Kidney (tissue), 13 donors: ENCODE measurements at regions not wholly inside any gene's neighbourhood (a gene's known extent, or its start where the extent isn't known, plus 50 kb on each side); places are given as distances from the start of the nearest gene placed in this dataset.

Experiments
- DNase-seq, 5 donors: peaks; one replicate each; pipeline ENCODE4 v3.0.0-alpha.2; 2013 to 2020
- FAIRE-seq: peaks from 2 replicates; lab custom pipeline; 2012; peaks lifted over from hg19 to GRCh38; lab: Jason Lieb, UNC
- H3K27ac ChIP-seq, 2 donors: one replicate each; pipeline ENCODE4 v1.7.0; 2013; ENCODE audit warnings: low read depth in 2 of 2, low read length in 2 of 2, inconsistent platforms in 1 of 2
- H3K27me3 ChIP-seq: one replicate; pipeline ENCODE4 v1.7.1; 2013; ENCODE audit warnings: low read length, inconsistent platforms; ENCODE audit not compliant: control insufficient read depth, insufficient read depth
- H3K36me3 ChIP-seq, 3 donors: one replicate each; pipeline versions ENCODE4 v1.7.0 to v1.7.1; 2013; ENCODE audit warnings: low read length in 3 of 3, control low read depth in 1 of 3, inconsistent platforms in 1 of 3; ENCODE audit not compliant: insufficient read depth in 3 of 3, control insufficient read depth in 2 of 3
- H3K4me1 ChIP-seq, 3 donors: one replicate each; pipeline versions ENCODE4 v1.7.0 to v1.7.1; 2013; ENCODE audit warnings: low read length in 3 of 3, inconsistent platforms in 1 of 3, low read depth in 1 of 3; ENCODE audit not compliant: control insufficient read depth in 2 of 3, insufficient read depth in 2 of 3
- H3K4me3 ChIP-seq, 3 donors: one replicate each; pipeline versions ENCODE4 v1.7.0 to v1.8.1; 2013; ENCODE audit warnings: low read length in 3 of 3, control low read depth in 1 of 3, inconsistent platforms in 1 of 3
- H3K9ac ChIP-seq, 3 donors: one replicate each; pipeline versions ENCODE4 v1.7.0 to v1.7.1; 2013; ENCODE audit warnings: low read length in 3 of 3, control low read depth in 1 of 3, inconsistent platforms in 1 of 3
- H3K9me3 ChIP-seq, 3 donors: one replicate each; pipeline versions ENCODE4 v1.7.0 to v1.7.1; 2013; ENCODE audit warnings: low read length in 3 of 3, control low read depth in 1 of 3, inconsistent platforms in 1 of 3; ENCODE audit not compliant: control insufficient read depth in 2 of 3, insufficient read depth in 1 of 3
- intact Hi-C: fragments of 100-400 bp; cut with DNase I; formaldehyde crosslinking; loops from one replicate; pipeline ENCODE4 v1.11.1; 2022
- TF ChIP-seq, protein P1 (sequence below): IDR thresholded peaks from 3 replicates; pipeline ENCODE4 v1.5.1; 2012; ENCODE audit warnings: mild to moderate bottlenecking, moderate library complexity, borderline replicate concordance; ENCODE audit not compliant: insufficient read depth; ENCODE audit errors: extremely low read depth
- donor health status: control.
- donor health status: control.
- donor health status: control.
- donor health status: control.
- donor health status: control.
- donor health status: DM: yes; HTN: yes; CAD: no.
- donor health status: Normal renal cell carcinoma (clear cell type).

DNA sequence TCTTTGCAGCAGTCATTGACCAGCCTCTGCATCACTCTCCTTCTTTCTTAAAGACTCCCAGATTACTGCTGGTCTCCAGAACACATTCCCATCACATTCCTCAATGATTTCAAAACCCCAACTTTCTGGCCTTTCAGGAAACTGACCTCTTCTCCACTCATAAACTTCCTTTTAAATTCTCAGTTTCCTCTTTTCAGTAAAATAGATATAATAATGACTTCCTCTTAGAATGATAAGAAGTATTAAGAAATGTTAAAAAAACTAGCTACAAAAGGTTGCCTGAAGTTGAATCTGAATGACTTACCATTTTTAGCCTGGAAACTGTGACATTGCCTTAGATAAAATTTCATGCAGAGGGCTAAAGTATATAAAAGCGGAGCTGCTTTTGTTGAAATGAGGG, 239.3 kb downstream of the OGFRL1 start:
- TF ChIP-seq, protein P1, sequence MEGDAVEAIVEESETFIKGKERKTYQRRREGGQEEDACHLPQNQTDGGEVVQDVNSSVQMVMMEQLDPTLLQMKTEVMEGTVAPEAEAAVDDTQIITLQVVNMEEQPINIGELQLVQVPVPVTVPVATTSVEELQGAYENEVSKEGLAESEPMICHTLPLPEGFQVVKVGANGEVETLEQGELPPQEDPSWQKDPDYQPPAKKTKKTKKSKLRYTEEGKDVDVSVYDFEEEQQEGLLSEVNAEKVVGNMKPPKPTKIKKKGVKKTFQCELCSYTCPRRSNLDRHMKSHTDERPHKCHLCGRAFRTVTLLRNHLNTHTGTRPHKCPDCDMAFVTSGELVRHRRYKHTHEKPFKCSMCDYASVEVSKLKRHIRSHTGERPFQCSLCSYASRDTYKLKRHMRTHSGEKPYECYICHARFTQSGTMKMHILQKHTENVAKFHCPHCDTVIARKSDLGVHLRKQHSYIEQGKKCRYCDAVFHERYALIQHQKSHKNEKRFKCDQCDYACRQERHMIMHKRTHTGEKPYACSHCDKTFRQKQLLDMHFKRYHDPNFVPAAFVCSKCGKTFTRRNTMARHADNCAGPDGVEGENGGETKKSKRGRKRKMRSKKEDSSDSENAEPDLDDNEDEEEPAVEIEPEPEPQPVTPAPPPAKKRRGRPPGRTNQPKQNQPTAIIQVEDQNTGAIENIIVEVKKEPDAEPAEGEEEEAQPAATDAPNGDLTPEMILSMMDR, result no peak
- Histone ChIP-seq H3K4me3 (no peak overlapping the region), H3K27ac (no peak overlapping the region), H3K36me3 (no peaks in the 10 kb centered on the region), H3K9ac (no peak overlapping the region), H3K9me3 (no peaks in the 10 kb centered on the region), H3K4me1 (peaks cover 0 to 2% (median 0%) of the 10 kb centered on the region in 3 donors), H3K27me3 (no peaks in the 10 kb centered on the region)
- intact Hi-C loops, result no loop called here
- DNase-seq, result no peak
- FAIRE-seq, result no peak

DNA sequence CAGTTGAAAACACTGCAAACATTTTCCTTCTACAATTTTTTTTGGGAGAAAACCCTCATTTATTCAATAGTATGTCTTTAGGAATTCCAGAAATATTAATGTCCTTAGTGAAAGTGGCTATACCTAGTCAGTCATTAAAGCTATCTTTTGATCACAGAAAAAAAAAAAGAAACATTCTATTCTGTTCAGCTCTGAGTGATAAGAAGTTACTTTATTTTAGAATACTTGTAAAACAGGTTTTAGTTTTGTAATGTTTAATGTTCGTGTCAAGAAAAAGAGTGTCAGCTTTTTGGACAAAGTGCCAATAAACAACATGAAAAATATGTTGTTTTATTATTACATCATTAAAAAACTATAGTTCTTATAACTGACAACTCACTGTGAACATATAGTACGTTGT, 240.4 kb downstream of the OGFRL1 start:
- Histone ChIP-seq H3K27ac (no peak overlapping the region), H3K9ac (no peak overlapping the region), H3K4me3 (no peak overlapping the region), H3K4me1 (peaks cover 0 to 2% (median 0%) of the 10 kb centered on the region in 3 donors), H3K36me3 (no peaks in the 10 kb centered on the region), H3K27me3 (no peaks in the 10 kb centered on the region), H3K9me3 (no peaks in the 10 kb centered on the region)
- DNase-seq (no peak), FAIRE-seq (peak; percentile 85)
- intact Hi-C loops, result no loop called here
- TF ChIP-seq, protein P1, result no peak

DNA sequence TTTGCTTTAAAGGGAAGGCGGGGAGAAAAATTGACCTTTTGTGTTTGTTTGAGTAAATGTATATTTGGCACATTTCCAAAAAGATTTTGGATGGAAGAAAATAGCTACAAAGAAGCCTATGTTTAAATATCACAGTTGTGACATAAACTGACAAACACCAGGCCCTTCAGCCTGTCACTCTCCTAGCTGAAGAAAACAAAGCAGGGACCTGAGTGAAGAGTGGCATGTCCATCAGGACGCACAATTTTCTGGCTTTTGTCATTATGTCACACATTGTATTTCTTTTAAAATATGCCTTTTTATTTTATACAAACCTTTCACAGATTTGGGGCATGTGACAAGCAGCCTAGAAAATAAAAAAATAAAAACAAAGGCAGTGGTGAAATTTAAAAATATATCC, 241.2 kb downstream of the OGFRL1 start:
- Histone ChIP-seq H3K27ac (no peak overlapping the region), H3K4me1 (peaks cover 0 to 2% (median 0%) of the 10 kb centered on the region in 3 donors), H3K36me3 (no peaks in the 10 kb centered on the region), H3K9ac (no peak overlapping the region), H3K4me3 (no peak overlapping the region), H3K27me3 (no peaks in the 10 kb centered on the region), H3K9me3 (no peaks in the 10 kb centered on the region)
- DNase-seq (no peak), FAIRE-seq (no peak)
- TF ChIP-seq, protein P1, result no peak
- intact Hi-C loops, result loop anchor here (10.0 kb wide), 1 partner anchor 555 kb away; no protein-coding TSS in a partner anchor

DNA sequence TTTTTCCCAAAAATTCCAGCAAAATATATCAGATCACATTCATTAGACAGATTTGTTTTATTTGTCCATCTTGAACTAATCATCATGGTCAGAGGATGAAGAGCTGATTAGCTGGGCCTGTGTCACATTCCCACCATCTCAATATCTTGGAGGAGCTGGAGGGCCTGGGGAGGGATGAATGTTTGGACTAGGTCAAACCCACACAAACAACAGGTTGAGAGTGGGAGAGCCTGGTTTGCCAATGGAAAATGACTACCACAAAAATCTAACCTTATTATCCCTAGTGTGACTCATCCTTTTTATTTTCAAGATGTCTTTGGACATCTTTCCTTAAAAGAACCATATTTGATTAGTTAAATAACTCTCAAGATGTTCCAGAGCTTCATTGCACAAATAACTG, 242.4 kb downstream of the OGFRL1 start:
- intact Hi-C loops, result loop anchor here (10.0 kb wide), 1 partner anchor 554 kb away; no protein-coding TSS in a partner anchor
- Histone ChIP-seq H3K4me1 (peaks cover 0 to 2% (median 0%) of the 10 kb centered on the region in 3 donors), H3K36me3 (no peaks in the 10 kb centered on the region), H3K27ac (no peak overlapping the region), H3K9me3 (no peaks in the 10 kb centered on the region), H3K27me3 (no peaks in the 10 kb centered on the region), H3K9ac (no peak overlapping the region), H3K4me3 (no peak overlapping the region)
- DNase-seq (no peak), FAIRE-seq (no peak)
- TF ChIP-seq, protein P1, result no peak
